ENCODE measurements at regions not wholly inside any gene's neighbourhood (a gene's known extent, or its start where the extent isn't known, plus 50 kb on each side); places are given as distances from the start of the nearest gene placed in this dataset.

DNA sequence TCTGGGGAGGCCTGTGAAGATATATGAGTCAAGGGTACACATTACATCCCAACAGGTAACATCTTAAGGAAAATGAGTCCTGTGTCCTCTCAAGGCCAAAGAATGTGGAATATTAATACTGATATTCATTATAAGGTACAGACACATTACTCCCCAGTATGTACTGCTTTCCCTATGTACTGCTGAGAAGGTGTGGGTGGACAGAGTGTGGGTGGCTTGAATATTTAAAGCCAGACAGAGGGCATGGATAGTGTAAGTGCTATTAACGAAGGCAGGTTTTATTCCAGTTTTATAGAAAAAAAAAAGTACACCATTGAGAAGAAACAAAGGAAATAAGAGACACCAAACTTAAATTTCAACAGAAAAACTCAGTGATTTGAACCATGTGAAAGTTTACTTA, 1054.4 kb downstream of the XPNPEP1 start:
- no peaks in the 10 kb centered on the region for H3K4me1 Mint-ChIP-seq
- H4K20me1 ChIP-seq (ENCODE audit: control insufficient read depth, insufficient read depth, low read length, poor library complexity, severe bottlenecking), result no peaks in the 10 kb centered on the region
- H3K27ac Mint-ChIP-seq, result no peak overlapping the region
- ATAC-seq (ENCODE audit: low read depth) (no peak), DNase-seq (no peak)
- no peaks in the 10 kb centered on the region for H3K79me2 ChIP-seq (ENCODE audit: control insufficient read depth, insufficient read depth, low read length)
- H3K9me3 Mint-ChIP-seq (ENCODE audit: insufficient read depth), result peaks cover 2% of the 10 kb centered on the region
- no peak overlapping the region for H3K4me2 ChIP-seq (replicated peaks; ENCODE audit: low read depth, low read length, poor library complexity, severe bottlenecking)
- H3K4me3 Mint-ChIP-seq, result no peak overlapping the region
- H3K27me3 Mint-ChIP-seq, result peaks cover 5% of the 10 kb centered on the region
- no peak overlapping the region for H3K27ac ChIP-seq (ENCODE audit: low read length in 2 of 2)
- H3K36me3 ChIP-seq (replicated peaks in 1 of 2; ENCODE audit: control extremely low read depth in 1 of 2, control insufficient read depth in 1 of 2, extremely low read depth in 1 of 2, insufficient read depth in 2 of 2, low read length in 1 of 2), result no peaks in the 10 kb centered on the region
- CTCF ChIA-PET, result no interaction called here
- no peaks in the 10 kb centered on the region for H3K4me1 ChIP-seq (ENCODE audit: control insufficient read depth in 2 of 2, insufficient read depth in 2 of 2, low read length in 2 of 2)
- WGBS (ENCODE audit: insufficient coverage), result no CpG with 5 or more reads among the region's 1 CpG
- POLR2A ChIA-PET, result no interaction called here
- TF ChIP-seq EZH2 (IDR thresholded peaks at IDR 0.05; ENCODE audit: borderline replicate concordance, insufficient read depth, low read depth, low read length, poor library complexity, severe bottlenecking), result no peak
- TF ChIP-seq, protein P1, sequence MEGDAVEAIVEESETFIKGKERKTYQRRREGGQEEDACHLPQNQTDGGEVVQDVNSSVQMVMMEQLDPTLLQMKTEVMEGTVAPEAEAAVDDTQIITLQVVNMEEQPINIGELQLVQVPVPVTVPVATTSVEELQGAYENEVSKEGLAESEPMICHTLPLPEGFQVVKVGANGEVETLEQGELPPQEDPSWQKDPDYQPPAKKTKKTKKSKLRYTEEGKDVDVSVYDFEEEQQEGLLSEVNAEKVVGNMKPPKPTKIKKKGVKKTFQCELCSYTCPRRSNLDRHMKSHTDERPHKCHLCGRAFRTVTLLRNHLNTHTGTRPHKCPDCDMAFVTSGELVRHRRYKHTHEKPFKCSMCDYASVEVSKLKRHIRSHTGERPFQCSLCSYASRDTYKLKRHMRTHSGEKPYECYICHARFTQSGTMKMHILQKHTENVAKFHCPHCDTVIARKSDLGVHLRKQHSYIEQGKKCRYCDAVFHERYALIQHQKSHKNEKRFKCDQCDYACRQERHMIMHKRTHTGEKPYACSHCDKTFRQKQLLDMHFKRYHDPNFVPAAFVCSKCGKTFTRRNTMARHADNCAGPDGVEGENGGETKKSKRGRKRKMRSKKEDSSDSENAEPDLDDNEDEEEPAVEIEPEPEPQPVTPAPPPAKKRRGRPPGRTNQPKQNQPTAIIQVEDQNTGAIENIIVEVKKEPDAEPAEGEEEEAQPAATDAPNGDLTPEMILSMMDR (IDR thresholded peaks at IDR 0.05), result no peak
- H3K27me3 ChIP-seq (replicated peaks in 1 of 4; ENCODE audit: control extremely low read depth in 1 of 4, control insufficient read depth in 3 of 4, insufficient read depth in 4 of 4, low read length in 3 of 4), result no peaks in the 10 kb centered on the region
- no peak overlapping the region for H3K9ac ChIP-seq (ENCODE audit: low read length)
- H3K4me3 ChIP-seq (ENCODE audit: control extremely low read depth in 1 of 5, extremely low read depth in 1 of 5, insufficient read depth in 1 of 5, low read depth in 2 of 5, low read length in 4 of 5), result no peak overlapping the region
- H3K9me3 ChIP-seq (ENCODE audit: control extremely low read depth in 1 of 3, control insufficient read depth in 2 of 3, insufficient read depth in 1 of 3, low read length in 2 of 3), result no peaks in the 10 kb centered on the region
- intact Hi-C loops (cut with micrococcal nuclease), result no loop called here
- no peak overlapping the region for H2AFZ ChIP-seq (ENCODE audit: insufficient read depth, low read depth, low read length, poor library complexity, severe bottlenecking)

DNA sequence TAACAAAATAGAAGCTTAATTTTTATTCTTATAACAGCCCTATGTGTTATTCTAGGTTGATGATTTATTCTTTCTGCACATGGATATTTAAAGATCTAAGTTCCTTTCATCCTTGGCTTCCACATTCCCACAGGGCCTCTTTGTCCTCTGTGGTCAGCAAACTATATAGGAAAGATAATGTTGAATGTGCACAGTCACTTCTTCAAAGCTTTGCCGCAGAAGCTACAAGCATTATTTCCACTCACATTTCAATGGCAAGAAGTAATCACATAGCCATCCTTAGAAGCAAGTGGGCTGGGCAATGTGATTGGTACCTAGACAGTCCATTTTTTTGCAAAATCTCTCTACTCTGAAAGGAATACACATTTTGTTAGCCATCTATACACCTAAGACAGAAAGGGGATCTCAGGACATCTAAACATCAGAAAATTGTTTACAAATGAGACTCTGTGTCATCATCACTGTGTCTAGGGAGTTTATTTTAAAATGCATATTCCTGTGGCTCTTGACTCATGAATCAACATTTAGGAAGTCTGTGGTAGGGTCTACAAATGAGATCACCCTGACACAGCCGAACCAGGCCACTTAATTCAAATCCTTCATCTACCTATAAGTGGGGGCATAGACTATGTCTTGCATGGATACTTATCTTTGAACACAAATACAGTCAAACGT, 1060.5 kb downstream of the XPNPEP1 start:
- CTCF ChIA-PET, result interaction anchor here (0.6 kb wide), 1 partner anchor 343 kb away, joined by 3 read pairs; no protein-coding TSS in a partner anchor
- H2AFZ ChIP-seq (ENCODE audit: insufficient read depth, low read depth, low read length, poor library complexity, severe bottlenecking), result no peak overlapping the region
- no peaks in the 10 kb centered on the region for H3K4me1 ChIP-seq (ENCODE audit: control insufficient read depth in 2 of 2, insufficient read depth in 2 of 2, low read length in 2 of 2)
- H4K20me1 ChIP-seq (ENCODE audit: control insufficient read depth, insufficient read depth, low read length, poor library complexity, severe bottlenecking), result no peaks in the 10 kb centered on the region
- no peak overlapping the region for H3K9ac ChIP-seq (ENCODE audit: low read length)
- POLR2A ChIA-PET, result no interaction called here
- no peak overlapping the region for H3K4me3 ChIP-seq (ENCODE audit: control extremely low read depth in 1 of 5, extremely low read depth in 1 of 5, insufficient read depth in 1 of 5, low read depth in 2 of 5, low read length in 4 of 5)
- no peaks in the 10 kb centered on the region for H3K79me2 ChIP-seq (ENCODE audit: control insufficient read depth, insufficient read depth, low read length)
- no peak overlapping the region for H3K27ac ChIP-seq (ENCODE audit: low read length in 2 of 2)
- DNase-seq (no peak), ATAC-seq (ENCODE audit: low read depth) (no peak)
- no peak overlapping the region for H3K27ac Mint-ChIP-seq
- no peak for TF ChIP-seq EZH2 (IDR thresholded peaks at IDR 0.05; ENCODE audit: borderline replicate concordance, insufficient read depth, low read depth, low read length, poor library complexity, severe bottlenecking)
- TF ChIP-seq, protein P1 (IDR thresholded peaks at IDR 0.05), result no peak
- no peaks in the 10 kb centered on the region for H3K36me3 ChIP-seq (replicated peaks in 1 of 2; ENCODE audit: control extremely low read depth in 1 of 2, control insufficient read depth in 1 of 2, extremely low read depth in 1 of 2, insufficient read depth in 2 of 2, low read length in 1 of 2)
- H3K9me3 Mint-ChIP-seq (ENCODE audit: insufficient read depth), result peaks cover 3% of the 10 kb centered on the region
- no peaks in the 10 kb centered on the region for H3K9me3 ChIP-seq (ENCODE audit: control extremely low read depth in 1 of 3, control insufficient read depth in 2 of 3, insufficient read depth in 1 of 3, low read length in 2 of 3)
- intact Hi-C loops (cut with micrococcal nuclease), result no loop called here
- H3K27me3 ChIP-seq (replicated peaks in 1 of 4; ENCODE audit: control extremely low read depth in 1 of 4, control insufficient read depth in 3 of 4, insufficient read depth in 4 of 4, low read length in 3 of 4), result no peaks in the 10 kb centered on the region
- WGBS (ENCODE audit: insufficient coverage), result 100% methylated on average over 1 of the region's 3 CpGs
- H3K4me2 ChIP-seq (replicated peaks; ENCODE audit: low read depth, low read length, poor library complexity, severe bottlenecking), result no peak overlapping the region
- no peaks in the 10 kb centered on the region for H3K27me3 Mint-ChIP-seq
- no peak overlapping the region for H3K4me3 Mint-ChIP-seq
- H3K4me1 Mint-ChIP-seq, result no peaks in the 10 kb centered on the region

All from B cell (primary cell).